GM19438 (cell line): ENCODE measurements at regions not wholly inside any gene's neighbourhood (a gene's known extent, or its start where the extent isn't known, plus 50 kb on each side); places are given as distances from the start of the nearest gene placed in this dataset.
"Not testable (repeated sequence)": the region's sequence is repeated elsewhere in the genome, so short reads cannot be mapped to it uniquely, and the experiment has no call there.

Experiments
- ATAC-seq: cut with Tn5 transposase; IDR thresholded peaks from one replicate; pipeline ENCODE4 v1.9.1; 2021; ENCODE audit warnings: low read depth; ENCODE audit not compliant: unreplicated experiment

- ATAC-seq = peak; percentile 74
These were observed 89.5 kb downstream of the EOMES start for GRCh38 chr3:27632431-27633223.

DNA sequence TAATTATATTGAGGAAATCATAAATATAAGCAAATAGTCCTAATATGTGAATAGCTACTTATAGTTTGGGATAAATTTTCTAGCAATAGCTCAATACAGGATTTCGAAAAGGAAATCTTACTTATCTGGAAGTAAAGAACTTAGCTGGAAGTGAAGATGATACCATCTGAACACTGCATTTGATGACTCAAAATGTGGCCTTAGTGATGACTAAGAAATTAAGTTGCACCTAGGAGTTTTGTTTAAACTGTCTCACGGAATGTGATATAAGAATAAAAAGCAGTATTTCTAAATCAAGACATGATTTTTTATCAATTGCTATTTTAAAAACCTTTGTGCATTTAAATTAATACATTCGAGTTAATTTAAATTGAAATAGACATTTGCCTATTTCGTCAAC, 91.2 kb downstream of the EOMES start:
- no peak for ATAC-seq

DNA sequence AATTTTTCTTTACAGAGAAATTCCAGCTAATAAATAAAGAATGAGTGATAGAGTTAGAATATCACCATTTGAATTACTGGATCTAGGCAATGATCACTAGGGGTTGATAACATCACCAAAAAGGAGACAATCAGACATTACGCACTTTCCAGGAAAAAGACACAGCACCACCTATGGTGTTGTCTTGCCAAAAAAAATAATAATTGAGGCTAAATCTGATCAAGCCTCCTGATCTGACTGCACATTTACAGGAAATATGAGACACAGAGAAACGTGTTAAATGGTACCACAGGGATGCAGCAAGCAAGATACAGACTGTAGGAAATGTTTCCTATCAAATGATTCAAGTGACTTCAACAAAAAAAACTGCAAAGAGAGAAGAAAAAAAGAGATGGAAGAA, 92.8 kb downstream of the EOMES start:
- ATAC-seq = no peak

DNA sequence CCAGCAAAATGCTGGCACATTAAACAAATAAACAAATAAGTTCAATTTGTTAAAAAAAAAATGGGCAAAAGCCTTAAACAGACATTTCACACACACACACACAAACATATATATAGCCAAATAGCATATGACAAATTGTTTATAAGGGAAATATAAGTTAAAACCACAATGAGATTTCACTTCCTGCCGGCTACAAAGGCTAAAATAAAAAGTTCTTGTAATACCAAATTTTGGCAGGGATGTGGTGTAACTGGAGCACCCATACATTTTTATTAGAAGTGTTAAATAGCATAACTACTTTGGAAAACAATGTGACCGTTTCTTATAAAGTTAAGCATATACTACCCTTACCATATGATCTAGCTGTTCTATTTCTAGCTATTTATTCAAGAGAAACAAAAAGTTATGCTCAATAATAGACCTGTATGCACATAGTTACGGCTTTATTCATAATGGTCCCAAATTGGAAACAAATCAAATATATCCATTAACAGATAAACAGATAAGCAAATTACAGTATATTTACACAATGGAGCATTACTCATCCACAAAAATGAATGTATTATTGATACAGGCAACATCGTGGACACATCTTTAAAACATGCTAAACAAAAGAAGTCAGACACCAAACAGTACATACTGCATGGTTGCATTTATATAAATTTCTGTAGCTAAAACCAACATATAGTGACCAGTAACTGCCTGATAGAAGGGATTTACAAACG, 93.9 kb downstream of the EOMES start:
- no peak for ATAC-seq

DNA sequence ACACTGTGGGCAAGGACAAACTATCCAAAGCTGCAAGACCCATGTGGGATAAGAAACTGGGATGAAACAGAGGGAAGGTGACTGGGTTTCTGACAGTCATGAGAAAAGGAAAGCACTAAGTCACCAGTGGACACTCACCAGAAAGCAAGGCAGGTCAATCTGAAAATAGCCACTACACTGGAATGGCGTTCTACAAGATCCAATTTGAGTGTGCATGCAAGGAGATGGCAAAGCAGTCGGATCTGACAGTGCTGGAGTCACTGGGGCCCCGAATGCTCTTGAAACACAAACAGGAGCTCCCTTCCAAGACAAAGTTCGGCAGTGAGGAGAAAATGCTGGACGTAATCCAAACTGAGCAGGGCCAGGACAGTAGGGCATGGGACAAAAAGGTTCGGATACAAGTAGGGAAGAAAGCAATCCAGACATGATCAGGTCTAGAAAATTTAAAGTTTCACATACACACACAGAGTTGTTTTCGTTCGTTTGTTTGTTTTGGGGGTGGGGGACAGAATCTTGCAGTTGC, 95.5 kb downstream of the EOMES start:
- ATAC-seq = no peak

DNA sequence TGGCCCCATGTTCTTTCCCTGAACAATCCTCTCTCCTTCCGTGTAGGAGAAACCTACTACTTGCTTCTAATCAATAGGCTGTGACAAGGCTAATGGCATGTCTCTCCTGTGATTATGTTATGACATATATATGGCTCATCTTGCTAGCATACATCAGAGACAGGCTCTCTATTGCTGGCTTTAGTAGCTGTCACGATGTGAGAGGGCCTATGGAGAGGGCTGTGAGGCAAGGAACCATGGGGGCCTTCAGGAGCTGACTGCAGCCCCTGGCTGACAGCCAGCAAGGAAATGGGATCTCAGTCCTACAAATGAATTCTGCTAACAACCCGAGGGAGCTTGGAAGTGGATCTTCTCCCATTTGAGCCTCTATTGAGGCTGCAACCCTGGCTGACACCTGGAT, 96.3 kb downstream of the EOMES start:
- no peak for ATAC-seq

DNA sequence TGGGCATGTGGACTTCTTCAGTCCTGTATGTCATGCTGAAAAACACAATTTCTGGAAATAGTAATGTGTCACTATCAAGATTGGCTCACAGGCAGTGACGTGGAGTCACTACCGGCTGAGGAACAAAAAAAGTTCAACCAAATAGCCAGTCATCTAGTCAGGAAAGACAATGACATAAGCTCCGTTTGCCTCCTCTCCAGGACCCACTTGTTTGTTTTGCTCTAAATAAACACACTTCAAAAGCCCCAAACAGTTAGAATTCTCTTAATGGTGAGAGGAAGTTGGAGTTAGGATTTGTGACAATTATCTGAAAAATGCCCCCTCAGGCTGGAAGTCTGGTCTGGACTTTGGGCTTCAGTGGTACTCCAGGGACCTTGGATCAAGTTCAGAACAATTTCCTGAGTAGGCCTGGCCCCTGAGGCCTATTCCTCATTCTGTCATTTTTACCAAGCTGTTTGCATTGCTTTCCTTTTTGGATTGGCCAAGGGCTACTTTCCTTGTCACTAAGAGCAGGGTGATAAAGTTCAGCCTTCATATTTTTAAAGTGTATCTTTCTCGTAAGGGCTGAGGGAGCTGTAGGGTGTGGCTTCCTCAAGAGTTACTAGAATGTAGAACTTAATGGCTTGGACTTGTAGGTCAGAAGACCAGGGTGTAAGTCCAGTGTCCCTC, 98.9 kb downstream of the EOMES start:
- no peak for ATAC-seq

DNA sequence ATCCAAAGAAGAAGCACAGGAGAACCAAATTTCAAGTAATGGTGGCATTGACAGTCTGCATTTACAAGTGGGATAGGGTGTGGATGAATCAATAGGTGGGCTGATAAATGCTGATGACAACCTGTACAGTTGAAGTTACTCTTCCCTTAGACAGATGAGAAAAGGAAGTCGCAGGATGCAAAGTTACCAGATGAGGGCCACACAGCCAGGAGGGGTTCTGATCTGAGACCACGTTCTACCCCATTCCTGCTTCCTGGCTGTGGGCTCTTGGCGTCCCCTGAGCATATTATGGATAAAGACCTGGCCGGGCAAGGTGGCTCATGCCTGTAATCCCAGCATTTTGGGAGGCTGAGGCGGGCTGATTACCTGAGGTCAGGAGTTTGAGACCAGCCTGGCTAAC, 104.6 kb downstream of the EOMES start:
- ATAC-seq = no peak

DNA sequence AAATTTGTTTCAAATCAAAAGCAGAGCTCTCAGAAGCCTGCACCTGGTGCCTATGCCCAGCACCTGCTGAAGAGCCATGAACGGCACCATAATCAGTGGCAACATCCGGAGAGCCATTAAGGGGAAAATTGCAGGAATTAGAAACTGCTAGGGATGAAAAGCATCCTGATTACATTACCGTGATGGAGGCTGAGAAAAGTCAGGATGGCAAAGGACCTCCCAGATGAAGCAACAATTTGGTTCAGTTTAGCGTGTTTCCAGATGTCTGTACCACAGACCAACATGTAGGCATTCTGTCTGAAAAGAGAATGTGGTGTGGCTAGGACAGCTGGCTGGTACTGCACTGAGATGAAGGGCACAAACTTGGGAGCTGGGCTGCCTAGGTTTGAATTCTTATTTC, 106.1 kb downstream of the EOMES start:
- no peak for ATAC-seq

GRCh38 chr3:27615555-27615954, 106.6 kb downstream of the EOMES start:
- ATAC-seq = no peak

DNA sequence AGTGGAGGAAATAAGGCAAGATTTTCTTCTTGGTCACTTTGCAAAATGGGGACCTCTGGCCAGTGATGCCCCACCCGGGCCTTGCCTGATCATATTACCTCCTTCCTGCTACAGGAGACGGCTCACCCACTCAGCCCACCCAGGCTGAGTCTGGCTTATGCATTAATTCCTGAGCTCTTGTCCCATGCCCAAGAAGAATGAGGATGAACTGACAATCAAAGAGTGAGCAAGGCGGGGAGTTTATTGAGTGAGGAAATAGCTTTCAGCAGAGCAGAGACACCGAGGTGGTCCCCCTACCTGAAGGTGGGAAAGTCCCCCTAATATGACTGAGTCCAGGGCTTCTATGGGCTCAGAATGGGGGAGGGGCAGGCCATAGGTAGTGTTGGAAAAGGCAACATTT, 107.5 kb downstream of the EOMES start:
- no peak for ATAC-seq

DNA sequence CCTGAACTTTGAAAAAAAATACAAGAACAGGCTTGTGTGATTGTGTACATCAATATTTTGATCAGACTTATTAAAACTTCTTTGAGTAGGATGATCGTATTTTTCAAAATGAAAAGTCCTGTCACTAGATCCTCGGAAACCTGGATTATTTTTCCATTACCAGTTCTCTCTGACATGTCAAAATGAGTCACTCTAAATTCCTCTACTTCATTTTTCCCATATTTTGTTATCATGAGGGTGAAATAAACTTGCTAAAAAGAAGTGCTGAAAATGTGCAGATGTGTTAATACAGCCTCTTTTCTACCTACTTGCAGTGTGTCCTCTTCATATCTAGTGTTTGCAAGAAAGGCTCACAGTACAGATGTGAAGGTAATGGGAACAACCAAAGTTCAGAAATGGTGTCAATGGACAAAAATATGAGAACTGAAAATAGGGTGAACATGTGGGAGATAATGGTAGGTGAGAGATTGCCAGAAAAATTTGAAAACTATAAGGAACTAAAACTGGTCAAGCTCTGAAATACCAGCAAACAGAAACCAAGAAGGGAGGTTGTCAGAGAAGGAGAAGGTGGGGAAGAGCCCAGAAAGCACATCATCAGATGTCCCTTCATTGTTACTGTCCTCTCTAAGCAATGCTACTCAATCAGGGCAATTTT, 108.2 kb downstream of the EOMES start:
- ATAC-seq = no peak

DNA sequence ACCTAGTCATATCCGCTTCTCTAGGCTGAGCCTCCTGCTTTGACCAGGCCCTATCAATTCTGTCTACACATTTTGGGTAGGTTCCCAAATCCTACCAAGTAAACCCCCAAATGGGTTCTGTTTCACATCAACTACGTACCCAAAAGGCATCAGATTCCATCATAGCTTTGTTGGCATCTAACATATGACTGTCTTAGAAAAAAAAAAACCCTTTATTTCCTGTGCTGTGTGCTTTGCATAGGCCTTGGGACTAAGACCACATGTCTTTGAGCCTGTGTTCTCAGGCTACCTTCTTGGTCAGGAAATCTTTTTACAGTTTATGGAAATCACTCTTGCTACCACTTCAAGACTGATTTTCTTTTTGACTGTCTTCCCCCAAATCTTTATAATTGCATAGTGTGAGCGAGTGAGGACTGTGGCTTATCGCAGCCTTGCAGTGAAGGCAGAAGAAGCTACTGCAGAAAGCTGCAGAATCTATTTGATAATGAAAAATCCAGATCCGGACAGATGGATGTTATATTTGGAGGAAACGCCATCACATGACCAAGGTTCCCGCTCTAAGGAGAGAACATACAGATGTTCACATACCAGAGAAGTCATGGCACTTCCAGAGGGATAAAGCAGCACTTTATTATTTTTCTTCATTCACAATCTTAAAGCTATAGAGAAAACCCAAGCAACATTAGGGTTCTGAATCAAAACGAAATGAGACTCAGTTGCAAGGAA, 111.2 kb downstream of the EOMES start:
- no peak for ATAC-seq

GRCh38 chr3:27607370-27607769, 114.8 kb downstream of the EOMES start:
- ATAC-seq = no peak

DNA sequence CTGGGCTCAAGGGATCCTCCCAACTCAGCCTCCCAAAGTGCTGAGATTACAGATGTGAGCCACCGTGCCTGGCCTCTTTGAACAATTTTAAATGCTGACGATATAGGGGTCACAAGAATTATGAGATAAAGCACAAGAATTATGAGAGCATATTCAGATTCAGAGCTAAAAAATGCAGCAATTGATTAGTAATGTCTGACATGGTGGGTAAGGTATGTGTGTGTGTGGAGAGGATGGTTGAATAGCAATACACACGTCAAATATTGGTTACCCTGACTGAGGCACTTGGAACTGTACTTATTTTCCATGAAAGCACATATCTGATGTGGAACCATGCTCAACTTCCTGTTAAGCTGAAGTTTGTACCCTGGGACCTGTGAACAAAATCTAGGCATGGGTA, 115.6 kb downstream of the EOMES start:
- ATAC-seq = no peak

DNA sequence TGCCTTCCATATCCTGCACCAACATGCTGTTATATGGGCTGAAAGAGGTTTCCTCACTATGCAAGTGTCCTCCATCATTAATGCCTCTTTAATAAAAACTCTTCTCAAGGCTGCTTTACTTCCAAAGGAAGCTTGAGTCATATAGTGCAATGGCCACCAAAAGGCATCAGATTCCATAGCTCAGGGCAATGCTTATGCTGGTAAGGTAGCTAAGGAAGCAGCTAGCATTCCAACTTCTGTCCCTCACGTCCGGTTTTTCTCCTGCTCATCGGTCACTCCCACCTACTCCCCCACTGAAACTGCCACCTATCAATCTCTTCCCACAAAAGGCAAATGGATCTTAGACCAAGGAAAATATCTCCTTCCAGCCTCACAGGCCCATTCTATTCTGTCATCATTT, 117.1 kb upstream of the SLC4A7 start:
- not testable (repeated sequence) for ATAC-seq

DNA sequence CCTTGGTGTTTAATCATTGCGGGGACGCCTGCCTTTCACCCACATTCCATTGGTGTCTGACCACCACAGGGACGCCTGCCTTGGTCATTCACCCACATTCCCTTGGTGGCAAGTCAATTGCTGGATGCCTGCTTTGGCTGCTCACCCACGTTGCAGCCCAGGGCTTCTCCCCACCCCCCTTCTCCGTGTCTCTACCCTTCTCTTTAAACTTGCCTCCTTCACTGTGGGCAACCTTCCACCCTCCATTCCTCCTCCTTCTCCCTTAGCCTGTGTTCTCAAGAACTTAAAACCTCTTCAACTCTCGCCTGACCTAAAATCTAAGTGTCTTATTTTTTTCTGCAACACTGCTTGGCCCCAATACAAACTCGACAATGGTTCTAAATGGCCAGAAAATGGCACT, 115.6 kb upstream of the SLC4A7 start:
- ATAC-seq = not testable (repeated sequence)

GRCh38 chr3:27596921-27597320, 112.7 kb upstream of the SLC4A7 start:
- no peak for ATAC-seq

DNA sequence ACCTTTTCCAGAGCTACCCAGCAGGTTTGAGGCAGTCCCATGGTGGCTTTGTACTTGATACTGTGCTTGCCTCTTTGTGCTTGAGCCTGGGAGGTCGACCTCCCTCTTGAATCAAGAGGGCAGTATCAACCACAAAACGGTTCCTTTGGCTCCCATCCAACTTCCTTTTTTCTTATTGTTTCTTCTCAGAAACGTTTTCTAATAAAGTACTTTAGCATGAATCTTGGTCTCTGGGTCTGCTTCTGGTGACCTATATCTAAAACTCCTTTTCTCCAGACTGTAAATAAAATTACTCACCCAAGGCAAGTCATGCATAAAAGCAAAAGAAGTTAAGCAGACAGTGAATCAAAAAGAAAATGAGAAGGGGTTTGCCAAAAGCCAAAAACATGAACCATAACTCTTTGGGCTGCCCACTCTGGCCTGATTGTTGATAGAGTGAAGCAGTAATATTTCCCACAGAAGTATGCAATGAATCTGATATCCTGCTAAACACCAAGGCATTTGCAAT, 112.2 kb upstream of the SLC4A7 start:
- no peak for ATAC-seq

DNA sequence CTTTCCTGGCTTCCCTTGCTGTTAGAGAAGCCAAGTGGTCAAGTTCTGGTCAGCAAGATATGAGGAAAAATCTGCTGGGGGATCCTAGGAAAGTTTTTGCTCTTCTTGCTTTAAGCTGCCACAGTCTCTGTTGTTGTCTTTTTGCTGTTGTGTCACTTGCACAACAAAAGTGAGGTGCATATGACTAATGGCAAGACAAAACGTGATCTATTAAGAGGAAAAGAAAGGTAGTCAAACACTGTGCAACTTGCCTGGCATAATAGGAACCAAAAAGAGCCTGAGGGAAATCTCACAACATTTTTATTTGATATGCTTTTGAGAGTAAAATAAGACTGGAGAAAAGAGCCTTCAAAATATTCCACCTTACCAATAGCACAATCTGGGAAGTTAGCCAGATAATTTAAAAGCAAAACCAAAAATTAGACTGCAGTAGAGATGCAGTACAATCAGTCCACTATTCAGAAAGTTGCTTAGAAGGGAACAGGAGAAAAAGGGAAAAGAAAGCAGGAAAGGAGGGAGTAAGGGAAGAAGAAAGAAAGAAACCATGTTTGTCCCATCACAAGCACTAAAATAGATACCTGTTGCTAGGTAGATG, 110.0 kb upstream of the SLC4A7 start:
- no peak for ATAC-seq
